ENCODE measurements at regions not wholly inside any gene's neighbourhood (a gene's known extent, or its start where the extent isn't known, plus 50 kb on each side); places are given as distances from the start of the nearest gene placed in this dataset.

DNA sequence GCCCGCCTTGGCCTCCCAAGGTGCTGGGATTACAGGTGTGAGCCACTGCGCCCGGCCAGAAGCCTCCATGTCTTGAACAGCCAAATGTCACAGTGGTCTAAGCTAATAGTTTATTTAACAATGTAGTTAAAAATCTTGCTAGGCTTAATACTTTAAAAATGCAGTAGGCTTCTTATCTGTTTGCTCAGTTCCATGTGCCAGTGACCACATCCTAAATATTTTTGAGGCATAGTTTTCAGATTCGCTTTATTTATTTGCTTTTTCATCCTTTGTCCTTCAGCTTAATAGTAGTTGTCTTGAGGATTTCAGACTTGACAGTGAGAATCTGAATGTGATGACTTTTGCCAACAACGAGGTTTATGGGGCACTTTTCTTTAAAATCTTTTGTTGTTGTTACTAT, 59.9 kb upstream of the PRRX1 start:
- Histone ChIP-seq H3K4me3 (ENCODE audit: low read depth, low read length) (no peak overlapping the region), H3K27ac (ENCODE audit: low read depth, low read length) (no peak overlapping the region), H3K27me3 (ENCODE audit: control insufficient read depth, insufficient read depth, low read length) (no peaks in the 10 kb centered on the region), H3K9me3 (ENCODE audit: control insufficient read depth, insufficient read depth, low read length) (peaks cover 7% of the 10 kb centered on the region; the same call in 1 of the 2 replicates)
- no peak for DNase-seq (ENCODE audit: low read depth, low spot score)
- POLR2A ChIA-PET: no interaction called here
- CTCF ChIA-PET: interaction anchor here (1.2 kb wide), 1 partner anchor 10 kb away, joined by 3 read pairs; no protein-coding TSS in a partner anchor
- TF ChIP-seq, protein P1, sequence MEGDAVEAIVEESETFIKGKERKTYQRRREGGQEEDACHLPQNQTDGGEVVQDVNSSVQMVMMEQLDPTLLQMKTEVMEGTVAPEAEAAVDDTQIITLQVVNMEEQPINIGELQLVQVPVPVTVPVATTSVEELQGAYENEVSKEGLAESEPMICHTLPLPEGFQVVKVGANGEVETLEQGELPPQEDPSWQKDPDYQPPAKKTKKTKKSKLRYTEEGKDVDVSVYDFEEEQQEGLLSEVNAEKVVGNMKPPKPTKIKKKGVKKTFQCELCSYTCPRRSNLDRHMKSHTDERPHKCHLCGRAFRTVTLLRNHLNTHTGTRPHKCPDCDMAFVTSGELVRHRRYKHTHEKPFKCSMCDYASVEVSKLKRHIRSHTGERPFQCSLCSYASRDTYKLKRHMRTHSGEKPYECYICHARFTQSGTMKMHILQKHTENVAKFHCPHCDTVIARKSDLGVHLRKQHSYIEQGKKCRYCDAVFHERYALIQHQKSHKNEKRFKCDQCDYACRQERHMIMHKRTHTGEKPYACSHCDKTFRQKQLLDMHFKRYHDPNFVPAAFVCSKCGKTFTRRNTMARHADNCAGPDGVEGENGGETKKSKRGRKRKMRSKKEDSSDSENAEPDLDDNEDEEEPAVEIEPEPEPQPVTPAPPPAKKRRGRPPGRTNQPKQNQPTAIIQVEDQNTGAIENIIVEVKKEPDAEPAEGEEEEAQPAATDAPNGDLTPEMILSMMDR (IDR thresholded peaks at IDR 0.05; ENCODE audit: low read depth, low read length): no peak

- DNase-seq (ENCODE audit: low read depth, low spot score): no peak
- POLR2A ChIA-PET: no interaction called here
- TF ChIP-seq, protein P1 (IDR thresholded peaks at IDR 0.05; ENCODE audit: low read depth, low read length): no peak
- H3K9me3 ChIP-seq (ENCODE audit: control insufficient read depth, insufficient read depth, low read length): peaks cover 7% of the 10 kb centered on the region; the same call in 1 of the 2 replicates
- CTCF ChIA-PET: interaction anchor here (0.9 to 1.2 kb wide), 2 partner anchors 9 to 11 kb away, joined by 3 read pairs; no protein-coding TSS in a partner anchor
- no peak overlapping the region for H3K4me3 ChIP-seq (ENCODE audit: low read depth, low read length)
- H3K27ac ChIP-seq (ENCODE audit: low read depth, low read length): no peak overlapping the region
- H3K27me3 ChIP-seq (ENCODE audit: control insufficient read depth, insufficient read depth, low read length): no peaks in the 10 kb centered on the region
Measured at GRCh38 chr1:170604889-170605288, 59.0 kb upstream of the PRRX1 start.

All from AG04450 (cell line).